ENCODE measurements at regions not wholly inside any gene's neighbourhood (a gene's known extent, or its start where the extent isn't known, plus 50 kb on each side); places are given as distances from the start of the nearest gene placed in this dataset.

DNA sequence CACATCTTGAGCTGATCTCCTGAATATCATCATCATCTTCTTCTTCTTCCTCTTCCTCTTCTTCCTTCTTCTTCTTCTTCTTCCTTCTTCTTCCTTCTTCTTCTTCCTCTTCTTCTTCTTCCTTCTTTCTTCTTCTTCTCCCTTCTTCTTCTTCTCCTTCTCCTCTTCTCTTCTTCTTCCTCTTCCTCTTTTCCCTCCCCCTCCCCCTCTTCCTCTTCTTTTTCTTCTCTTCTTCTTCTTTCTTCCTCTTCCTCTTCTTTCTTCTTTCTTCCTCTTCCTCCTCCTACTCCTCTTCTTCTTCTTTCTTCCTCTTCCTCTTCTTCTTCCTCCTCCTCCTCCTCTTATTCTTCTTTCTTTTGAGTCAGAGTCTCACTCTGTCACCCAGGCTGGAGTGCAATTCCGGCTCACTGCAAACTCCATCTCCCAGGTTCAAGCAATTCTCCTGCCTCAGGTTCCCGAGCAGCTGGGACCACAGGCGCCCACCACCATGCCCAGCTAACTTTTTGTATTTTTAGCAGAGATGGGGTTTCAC lies 197.9 kb upstream of the NANOGP8 start:
- TF ChIP-seq REST (IDR thresholded peaks at IDR 0.05; ENCODE audit: insufficient replicate concordance, low read depth), result no peak
- no peak overlapping the region for H3K27ac ChIP-seq (replicated peaks)
- H3K4me3 ChIP-seq (replicated peaks; ENCODE audit: insufficient read depth, low read length), result no peak overlapping the region
- no peaks in the 10 kb centered on the region for H3K27me3 ChIP-seq (ENCODE audit: insufficient read depth, poor library complexity, severe bottlenecking)
- no peak for DNase-seq (ENCODE audit: low read depth in 1 of 2, low spot score in 1 of 2)

- Histone ChIP-seq H3K27me3 (ENCODE audit: insufficient read depth, poor library complexity, severe bottlenecking) (no peaks in the 10 kb centered on the region), H3K27ac (replicated peaks) (no peak overlapping the region), H3K4me3 (replicated peaks; ENCODE audit: insufficient read depth, low read length) (no peak overlapping the region)
- no peak for DNase-seq (ENCODE audit: low read depth in 1 of 2, low spot score in 1 of 2)
- TF ChIP-seq CTCF (IDR thresholded peaks at IDR 0.05; ENCODE audit: insufficient read depth, low read length), result no peak
- no peak for TF ChIP-seq REST (IDR thresholded peaks at IDR 0.05; ENCODE audit: insufficient replicate concordance, low read depth)
- no peak for TF ChIP-seq SPI1 (IDR thresholded peaks at IDR 0.05; ENCODE audit: borderline replicate concordance, low read depth)
- no peak for TF ChIP-seq POLR2AphosphoS5 (IDR thresholded peaks at IDR 0.05; ENCODE audit: low read depth)
- no peak for TF ChIP-seq GABPA (IDR thresholded peaks at IDR 0.05; ENCODE audit: low read depth)
Measured at GRCh38 chr15:35281515-35281914, 196.4 kb upstream of the NANOGP8 start.

DNA sequence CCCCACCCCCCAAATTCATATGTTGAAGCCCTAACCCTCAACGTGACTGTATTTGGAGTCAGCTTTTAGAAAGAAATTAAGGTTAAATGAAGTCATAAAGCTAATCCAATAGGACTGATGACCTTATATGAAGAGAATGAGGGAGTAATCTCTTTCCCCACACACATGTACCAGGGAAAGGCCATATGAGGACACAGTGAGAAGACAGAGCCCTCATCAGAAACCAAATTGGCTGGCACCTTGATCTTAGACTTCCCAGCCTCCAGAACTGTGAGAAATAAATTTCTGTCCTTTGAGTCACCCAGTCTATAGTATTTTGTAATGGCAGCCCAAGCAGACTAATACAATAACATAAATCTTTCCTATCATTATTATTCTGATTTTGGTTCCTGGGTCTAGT lies 194.7 kb upstream of the NANOGP8 start:
- no peak overlapping the region for H3K4me3 ChIP-seq (replicated peaks; ENCODE audit: insufficient read depth, low read length)
- no peak overlapping the region for H3K27ac ChIP-seq (replicated peaks)
- no peak for DNase-seq (ENCODE audit: low read depth in 1 of 2, low spot score in 1 of 2)
- no peaks in the 10 kb centered on the region for H3K27me3 ChIP-seq (ENCODE audit: insufficient read depth, poor library complexity, severe bottlenecking)
- TF ChIP-seq POLR2AphosphoS5 (IDR thresholded peaks at IDR 0.05; ENCODE audit: low read depth) (no peak), CTCF (IDR thresholded peaks at IDR 0.05; ENCODE audit: insufficient read depth, low read length) (no peak), GABPA (IDR thresholded peaks at IDR 0.05; ENCODE audit: low read depth) (no peak), REST (IDR thresholded peaks at IDR 0.05; ENCODE audit: insufficient replicate concordance, low read depth) (no peak), SPI1 (IDR thresholded peaks at IDR 0.05; ENCODE audit: borderline replicate concordance, low read depth) (no peak)

Data from HL-60 (cell line).